ENCODE measurements at regions not wholly inside any gene's neighbourhood (a gene's known extent, or its start where the extent isn't known, plus 50 kb on each side); places are given as distances from the start of the nearest gene placed in this dataset.
"Not testable (repeated sequence)": the region's sequence is repeated elsewhere in the genome, so short reads cannot be mapped to it uniquely, and the experiment has no call there.

DNA sequence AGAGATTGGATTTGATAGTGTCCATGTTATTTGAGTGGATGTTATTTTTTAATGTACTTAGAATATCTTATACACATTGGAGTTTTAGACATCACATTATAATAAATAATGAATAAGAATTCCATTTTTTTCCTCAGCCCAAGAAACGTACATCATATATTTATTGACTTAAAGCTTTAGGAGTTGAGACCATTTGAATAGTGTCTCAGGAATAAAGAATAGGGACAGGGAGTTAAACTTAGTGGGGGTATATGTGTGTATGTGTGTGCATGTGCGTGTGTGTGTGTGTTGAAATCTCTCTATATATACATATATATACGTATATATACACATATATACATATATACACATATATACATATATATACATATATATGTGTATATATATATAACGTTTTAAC is 542.9 kb upstream of the CHD1 start:
- CTCF ChIA-PET; H3K4me1 Mint-ChIP-seq (ENCODE audit: insufficient read depth, unreplicated experiment); DNase-seq (ENCODE audit: unreplicated experiment); intact Hi-C loops (cut with micrococcal nuclease); H3K27ac Mint-ChIP-seq (ENCODE audit: low read depth, unreplicated experiment); H3K9me3 Mint-ChIP-seq (ENCODE audit: unreplicated experiment); POLR2A ChIA-PET; BruUV-seq (replicated peaks); H3K36me3 Mint-ChIP-seq (ENCODE audit: insufficient read depth, unreplicated experiment); H3K4me3 Mint-ChIP-seq (ENCODE audit: unreplicated experiment): not testable (repeated sequence)
- H3K27me3 Mint-ChIP-seq (ENCODE audit: insufficient read depth, unreplicated experiment) = peaks cover 12% of the 10 kb centered on the region

DNA sequence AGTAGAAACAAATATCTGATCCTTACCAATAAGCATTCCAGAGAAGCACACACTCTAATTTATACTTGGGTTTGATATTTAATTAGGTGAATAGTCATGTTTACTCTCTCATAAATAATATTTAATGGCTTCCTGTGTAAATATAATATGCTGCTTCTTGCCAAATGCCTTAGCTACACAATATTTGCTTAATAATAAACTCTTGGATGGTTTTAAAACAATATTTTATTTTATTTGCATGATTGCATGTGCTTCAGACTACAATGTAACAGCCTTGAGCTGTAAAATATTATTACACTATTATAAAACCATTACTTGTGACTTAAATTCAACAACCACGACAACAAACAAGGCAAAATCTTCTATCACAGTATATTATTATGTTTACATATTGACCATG is 542.4 kb upstream of the CHD1 start:
- not testable (repeated sequence) for BruUV-seq (replicated peaks)

DNA sequence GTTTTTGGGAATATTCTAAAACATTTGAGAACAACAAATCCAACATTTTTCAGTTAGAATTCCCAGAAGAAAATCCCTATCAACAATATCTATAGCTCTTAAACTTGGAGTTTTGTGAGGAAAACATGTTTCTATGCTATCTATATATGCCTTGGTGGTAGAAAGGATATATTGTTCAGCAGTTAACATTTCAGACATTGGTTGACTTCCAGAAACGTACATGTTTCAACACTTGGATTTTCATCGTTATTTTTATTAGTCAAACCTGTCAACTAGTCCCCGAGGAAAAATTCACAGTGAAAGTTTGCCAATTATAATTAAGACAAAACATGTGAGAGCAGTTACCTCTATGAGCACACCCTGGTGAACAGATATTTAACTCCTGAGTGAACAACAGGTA is 541.8 kb upstream of the CHD1 start:
- POLR2A ChIA-PET, CTCF ChIA-PET: not testable (repeated sequence)

More for the DNA sequence above, 542.4 kb upstream of the CHD1 start:
- H3K4me1 Mint-ChIP-seq (ENCODE audit: insufficient read depth, unreplicated experiment); POLR2A ChIA-PET; H3K27ac Mint-ChIP-seq (ENCODE audit: low read depth, unreplicated experiment); H3K4me3 Mint-ChIP-seq (ENCODE audit: unreplicated experiment); DNase-seq (ENCODE audit: unreplicated experiment); H3K9me3 Mint-ChIP-seq (ENCODE audit: unreplicated experiment); H3K36me3 Mint-ChIP-seq (ENCODE audit: insufficient read depth, unreplicated experiment); CTCF ChIA-PET; intact Hi-C loops (cut with micrococcal nuclease): not testable (repeated sequence)
- peaks cover 12% of the 10 kb centered on the region for H3K27me3 Mint-ChIP-seq (ENCODE audit: insufficient read depth, unreplicated experiment)

DNA sequence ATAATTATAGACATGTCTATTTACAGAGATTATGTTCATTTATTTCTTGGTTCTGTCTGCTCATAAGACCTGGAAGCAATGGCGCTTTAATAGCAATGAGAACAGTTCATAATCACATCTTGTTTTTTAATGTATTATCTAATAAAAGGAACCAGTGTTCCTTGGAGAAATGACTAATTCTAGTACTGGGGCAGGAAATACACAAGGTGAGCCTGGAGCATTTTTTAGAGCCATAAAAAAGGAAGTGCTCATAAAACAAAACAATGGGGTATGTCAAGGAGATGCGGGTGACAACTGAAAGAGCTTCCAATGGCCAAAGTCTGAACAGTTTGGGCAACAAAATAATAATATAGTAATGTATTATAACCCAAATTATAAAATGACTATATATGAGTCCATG is 531.9 kb upstream of the CHD1 start:
- no peaks in the 10 kb centered on the region for H3K9me3 Mint-ChIP-seq (ENCODE audit: unreplicated experiment)
- POLR2A ChIA-PET = interaction anchor here (0.6 kb wide), 1 partner anchor 345 kb away, joined by 3 read pairs; no protein-coding TSS in a partner anchor

More for the DNA sequence above, 541.8 kb upstream of the CHD1 start:
- H3K4me1 Mint-ChIP-seq (ENCODE audit: insufficient read depth, unreplicated experiment); H3K9me3 Mint-ChIP-seq (ENCODE audit: unreplicated experiment); BruUV-seq (replicated peaks); H3K4me3 Mint-ChIP-seq (ENCODE audit: unreplicated experiment); DNase-seq (ENCODE audit: unreplicated experiment); intact Hi-C loops (cut with micrococcal nuclease); H3K27ac Mint-ChIP-seq (ENCODE audit: low read depth, unreplicated experiment); H3K36me3 Mint-ChIP-seq (ENCODE audit: insufficient read depth, unreplicated experiment): not testable (repeated sequence)
- peaks cover 12% of the 10 kb centered on the region for H3K27me3 Mint-ChIP-seq (ENCODE audit: insufficient read depth, unreplicated experiment)

DNA sequence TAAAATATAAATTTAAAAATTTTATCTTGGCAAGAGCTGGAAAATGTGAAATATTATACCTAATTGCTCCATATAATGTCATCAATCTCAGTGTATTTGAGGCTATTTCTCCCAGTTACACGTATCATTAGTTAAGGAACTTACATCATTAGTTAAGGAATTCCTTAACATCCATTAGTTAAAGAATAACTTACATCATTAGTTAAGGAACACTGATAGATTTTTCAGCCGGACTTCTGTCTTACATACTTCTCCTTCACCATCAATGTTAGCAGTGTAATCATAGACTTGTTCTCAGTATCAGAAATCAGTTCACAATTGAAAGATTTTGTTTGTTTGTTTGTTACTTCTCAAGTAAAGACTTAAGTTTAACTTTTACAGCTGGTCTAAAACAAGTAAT is 524.4 kb upstream of the CHD1 start:
- intact Hi-C loops (cut with micrococcal nuclease) = no loop called here
- Mint-ChIP-seq H3K36me3 (ENCODE audit: insufficient read depth, unreplicated experiment) (no peaks in the 10 kb centered on the region), H3K4me1 (ENCODE audit: insufficient read depth, unreplicated experiment) (no peaks in the 10 kb centered on the region), H3K27me3 (ENCODE audit: insufficient read depth, unreplicated experiment) (no peaks in the 10 kb centered on the region), H3K27ac (ENCODE audit: low read depth, unreplicated experiment) (no peak overlapping the region), H3K9me3 (ENCODE audit: unreplicated experiment) (no peaks in the 10 kb centered on the region), H3K4me3 (ENCODE audit: unreplicated experiment) (no peak overlapping the region)
- no peak for DNase-seq (ENCODE audit: unreplicated experiment)
- TF ChIP-seq, protein P1, sequence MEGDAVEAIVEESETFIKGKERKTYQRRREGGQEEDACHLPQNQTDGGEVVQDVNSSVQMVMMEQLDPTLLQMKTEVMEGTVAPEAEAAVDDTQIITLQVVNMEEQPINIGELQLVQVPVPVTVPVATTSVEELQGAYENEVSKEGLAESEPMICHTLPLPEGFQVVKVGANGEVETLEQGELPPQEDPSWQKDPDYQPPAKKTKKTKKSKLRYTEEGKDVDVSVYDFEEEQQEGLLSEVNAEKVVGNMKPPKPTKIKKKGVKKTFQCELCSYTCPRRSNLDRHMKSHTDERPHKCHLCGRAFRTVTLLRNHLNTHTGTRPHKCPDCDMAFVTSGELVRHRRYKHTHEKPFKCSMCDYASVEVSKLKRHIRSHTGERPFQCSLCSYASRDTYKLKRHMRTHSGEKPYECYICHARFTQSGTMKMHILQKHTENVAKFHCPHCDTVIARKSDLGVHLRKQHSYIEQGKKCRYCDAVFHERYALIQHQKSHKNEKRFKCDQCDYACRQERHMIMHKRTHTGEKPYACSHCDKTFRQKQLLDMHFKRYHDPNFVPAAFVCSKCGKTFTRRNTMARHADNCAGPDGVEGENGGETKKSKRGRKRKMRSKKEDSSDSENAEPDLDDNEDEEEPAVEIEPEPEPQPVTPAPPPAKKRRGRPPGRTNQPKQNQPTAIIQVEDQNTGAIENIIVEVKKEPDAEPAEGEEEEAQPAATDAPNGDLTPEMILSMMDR (IDR thresholded peaks at IDR 0.05; ENCODE audit: unreplicated experiment) = no peak
- POLR2A ChIA-PET = no interaction called here
- no TSS peak for BruUV-seq (replicated peaks)
- CTCF ChIA-PET = interaction anchor here (0.6 kb wide), 1 partner anchor 266 kb away, joined by 3 read pairs; no protein-coding TSS in a partner anchor

More for the DNA sequence above, 531.9 kb upstream of the CHD1 start:
- CTCF ChIA-PET = no interaction called here
- H3K4me1 Mint-ChIP-seq (ENCODE audit: insufficient read depth, unreplicated experiment) = no peaks in the 10 kb centered on the region
- BruUV-seq (replicated peaks) = no TSS peak
- no peak overlapping the region for H3K27ac Mint-ChIP-seq (ENCODE audit: low read depth, unreplicated experiment)
- no peak overlapping the region for H3K4me3 Mint-ChIP-seq (ENCODE audit: unreplicated experiment)
- DNase-seq (ENCODE audit: unreplicated experiment) = no peak
- intact Hi-C loops (cut with micrococcal nuclease) = no loop called here
- no peaks in the 10 kb centered on the region for H3K36me3 Mint-ChIP-seq (ENCODE audit: insufficient read depth, unreplicated experiment)
- TF ChIP-seq, protein P1 (IDR thresholded peaks at IDR 0.05; ENCODE audit: unreplicated experiment) = no peak
- peaks cover 20% of the 10 kb centered on the region for H3K27me3 Mint-ChIP-seq (ENCODE audit: insufficient read depth, unreplicated experiment)

DNA sequence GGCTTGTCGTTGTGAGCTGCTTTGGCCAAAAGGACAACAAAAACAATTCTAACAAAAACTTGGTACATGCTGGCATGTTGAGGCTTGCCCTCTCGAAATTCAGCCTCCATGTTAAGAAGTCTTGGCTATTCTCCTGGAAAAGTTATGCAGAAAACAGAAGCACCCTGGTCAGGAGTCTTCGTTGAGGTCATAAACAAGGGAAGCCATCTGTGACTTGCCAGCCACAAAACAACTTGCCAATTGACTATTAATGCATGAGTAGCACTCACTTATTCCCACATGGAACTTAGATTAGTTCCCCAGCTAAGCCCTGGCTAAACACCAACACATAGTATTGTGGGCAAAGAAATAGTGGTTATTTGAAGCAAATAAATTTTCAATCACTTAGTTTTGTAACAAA is 521.0 kb upstream of the CHD1 start:
- TF ChIP-seq, protein P1 (IDR thresholded peaks at IDR 0.05; ENCODE audit: unreplicated experiment) = no peak
- Mint-ChIP-seq H3K27me3 (ENCODE audit: insufficient read depth, unreplicated experiment) (no peaks in the 10 kb centered on the region), H3K4me1 (ENCODE audit: insufficient read depth, unreplicated experiment) (no peaks in the 10 kb centered on the region), H3K36me3 (ENCODE audit: insufficient read depth, unreplicated experiment) (no peaks in the 10 kb centered on the region), H3K4me3 (ENCODE audit: unreplicated experiment) (no peak overlapping the region), H3K27ac (ENCODE audit: low read depth, unreplicated experiment) (no peak overlapping the region), H3K9me3 (ENCODE audit: unreplicated experiment) (no peaks in the 10 kb centered on the region)
- no TSS peak for BruUV-seq (replicated peaks)
- peak; percentile 4 for DNase-seq (ENCODE audit: unreplicated experiment)
- intact Hi-C loops (cut with micrococcal nuclease) = no loop called here
- CTCF ChIA-PET = no interaction called here
- POLR2A ChIA-PET = no interaction called here
